ENCODE measurements at regions not wholly inside any gene's neighbourhood (a gene's known extent, or its start where the extent isn't known, plus 50 kb on each side); places are given as distances from the start of the nearest gene placed in this dataset.

- Histone ChIP-seq H3K27ac (ENCODE audit: extremely low read depth, low read depth, low read length) (no peak overlapping the region), H3K27me3 (ENCODE audit: control insufficient read depth in 2 of 2, insufficient read depth in 2 of 2, low read length in 2 of 2) (peaks cover 64 to 82% of the 10 kb centered on the region in 2 experiments), H3K9me1 (ENCODE audit: control insufficient read depth, insufficient read depth, low read length) (no peaks in the 10 kb centered on the region), H2AFZ (ENCODE audit: low read depth, low read length) (no peak overlapping the region), H3K36me3 (ENCODE audit: control insufficient read depth, insufficient read depth, low read length) (no peaks in the 10 kb centered on the region), H3K4me3 (no peak overlapping the region), H3K4me2 (ENCODE audit: insufficient read depth, low read length) (no peak overlapping the region), H3K9me3 (replicated peaks; ENCODE audit: control insufficient read depth, insufficient read depth, low read depth, low read length) (no peaks in the 10 kb centered on the region), H3K4me1 (replicated peaks in 1 of 2; ENCODE audit: control insufficient read depth in 2 of 2, insufficient read depth in 2 of 2, low read length in 2 of 2) (no peaks in the 10 kb centered on the region), H3K9ac (ENCODE audit: insufficient read depth in 1 of 2, low read depth in 2 of 2, low read length in 2 of 2) (no peak overlapping the region), H4K20me1 (replicated peaks; ENCODE audit: control insufficient read depth, insufficient read depth, low read length) (peaks cover 8% of the 10 kb centered on the region), H3K79me2 (ENCODE audit: control insufficient read depth, insufficient read depth, low read length) (no peaks in the 10 kb centered on the region)
- POLR2A ChIA-PET = interaction anchor here (0.5 to 0.9 kb wide), 2 partner anchors 29 to 55 kb away, joined by 3 to 4 read pairs; no protein-coding TSS in a partner anchor
- in situ Hi-C loops (cut with MboI) = no loop called here
- DNase-seq (ENCODE audit: extremely low read depth in 1 of 4, low spot score in 3 of 4) = no peak
- TF ChIP-seq ZNF707 (CRISPR knock-in tag; conservative IDR thresholded peaks at IDR 0.05) (no peak), RBM39 (optimal IDR thresholded peaks at IDR 0.05; ENCODE audit: low read depth, low read length) (no peak), ZBTB34 (CRISPR knock-in tag; IDR thresholded peaks at IDR 0.05) (no peak), ZBED1 (IDR thresholded peaks at IDR 0.05) (no peak), SREBF2 (CRISPR knock-in tag; IDR thresholded peaks at IDR 0.05) (no peak), HNRNPL (IDR thresholded peaks at IDR 0.05; ENCODE audit: low read depth, low read length) (no peak)
- BruUV-seq (replicated peaks) = no TSS peak
- no peak for FAIRE-seq
- CTCF ChIA-PET (ENCODE audit: low intra/inter-chr PET ratio) = no interaction called here
- 0% methylated on average over 7 of the region's 7 CpGs for WGBS (ENCODE audit: insufficient coverage, low coverage, missing lambda C conversion rate)
- ATAC-seq = peak; percentile 17
- intact Hi-C loops (cut with micrococcal nuclease) = no loop called here
Observed at GRCh38 chr1:53409233-53409632, 50.0 kb upstream of the DMRTB1 start.
